Esophagus mucosa (tissue), 1 donor: ENCODE measurements at regions not wholly inside any gene's neighbourhood (a gene's known extent, or its start where the extent isn't known, plus 50 kb on each side); places are given as distances from the start of the nearest gene placed in this dataset.
A peak's percentile ranks its signal among the peaks of the same experiment; 100 is the strongest.
"Not testable (repeated sequence)": the region's sequence is repeated elsewhere in the genome, so short reads cannot be mapped to it uniquely, and the experiment has no call there.

ENCODE experiments used
- ATAC-seq: fragments of 200-7000 bp; cut with Tn5 transposase; one replicate; pipeline ENCODE4 v1.9.1; 2020
- donor health status: DM: yes; HTN: yes; CAD: no.

GRCh38 chr15:101876031-101876430 is 64.0 kb downstream of the OR4F15 start:
- not testable (repeated sequence) for ATAC-seq

GRCh38 chr15:101877649-101878048 is 65.6 kb downstream of the OR4F15 start:
- ATAC-seq, result not testable (repeated sequence)

DNA sequence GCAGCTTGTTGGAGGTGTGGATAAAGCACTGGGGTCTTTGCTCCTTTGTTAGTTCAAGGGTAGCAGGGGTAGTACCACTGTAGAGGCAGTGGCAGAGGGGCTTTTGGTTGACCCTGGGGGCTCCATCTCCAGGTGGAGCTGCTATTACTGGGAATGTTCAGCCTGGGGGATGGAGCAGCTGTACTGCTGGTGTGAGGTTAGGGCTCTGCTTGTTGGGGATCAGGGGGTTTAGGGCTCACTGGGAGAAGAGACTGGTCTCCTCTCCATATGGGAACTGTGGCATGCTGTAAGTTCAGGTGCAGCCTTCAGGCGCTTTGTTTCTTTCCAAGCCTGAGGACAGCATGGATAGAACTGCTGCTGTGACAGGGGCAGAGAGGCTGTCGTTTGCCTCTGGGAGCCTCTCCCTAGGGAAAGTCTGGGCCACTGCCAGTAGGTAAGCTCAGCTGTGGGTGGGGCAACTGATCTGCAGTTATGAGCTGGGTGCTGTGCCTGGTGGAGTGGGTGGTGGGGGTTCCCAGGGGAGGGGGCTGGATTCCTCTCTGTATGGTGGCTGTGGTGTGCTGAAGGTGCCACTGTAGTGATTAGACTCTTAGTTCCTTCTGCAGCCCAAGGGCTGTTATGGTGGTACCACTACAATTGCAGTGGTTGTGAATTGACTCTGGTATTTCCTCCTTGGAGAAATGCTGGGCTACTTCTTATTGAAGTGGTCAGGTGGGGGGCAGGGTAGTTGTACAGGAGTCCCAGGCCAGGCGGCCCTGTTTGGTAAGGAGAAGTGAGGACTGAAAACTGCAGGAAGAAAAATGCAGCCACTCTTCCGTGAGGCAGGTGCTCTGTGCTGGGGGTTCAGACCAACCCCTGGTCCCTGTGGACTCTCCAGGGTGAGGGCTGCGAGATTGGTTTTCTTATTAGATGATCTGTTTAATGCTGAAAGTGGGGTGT is 100.6 kb downstream of the OR4F15 start:
- not testable (repeated sequence) for ATAC-seq

DNA sequence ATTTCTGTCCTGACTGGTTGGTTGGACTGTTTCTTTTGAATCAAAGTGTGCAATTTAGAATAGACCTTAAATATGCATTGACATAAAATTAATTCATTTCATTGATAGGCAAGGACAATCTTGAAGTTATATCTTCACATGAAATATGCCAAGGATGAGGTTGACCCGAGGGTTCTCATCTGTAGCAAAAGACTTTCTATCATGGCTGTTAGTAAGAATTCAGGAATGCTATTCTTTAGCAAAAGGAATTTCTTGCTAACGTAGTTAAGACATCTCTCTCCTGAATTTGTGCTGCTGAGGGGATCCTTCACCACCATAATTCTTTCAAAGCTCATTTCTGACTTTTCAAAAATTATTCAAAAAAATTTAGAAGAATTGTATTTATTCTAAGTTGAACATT is 112.6 kb downstream of the OR4F15 start:
- not testable (repeated sequence) for ATAC-seq

DNA sequence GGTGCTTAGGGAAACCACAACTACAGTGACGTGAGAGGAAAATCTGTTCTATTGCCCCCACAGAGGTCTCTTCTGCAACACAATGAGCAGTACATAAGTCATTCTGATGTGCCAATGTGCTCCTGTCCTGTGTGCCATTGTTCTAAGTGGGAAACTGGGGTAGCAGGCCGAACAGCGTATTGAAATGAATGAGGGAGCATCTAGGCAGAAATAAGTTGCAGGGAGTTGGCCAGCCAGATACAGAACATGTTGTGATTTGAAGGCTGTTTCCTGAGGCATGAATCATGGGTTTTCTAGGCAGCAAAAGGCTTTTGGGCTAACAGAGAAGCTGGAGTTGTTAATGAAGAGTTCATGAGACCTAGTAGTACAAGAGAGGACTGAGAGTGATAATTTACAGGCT is 122.5 kb downstream of the OR4F15 start:
- ATAC-seq, result peak; percentile 86

DNA sequence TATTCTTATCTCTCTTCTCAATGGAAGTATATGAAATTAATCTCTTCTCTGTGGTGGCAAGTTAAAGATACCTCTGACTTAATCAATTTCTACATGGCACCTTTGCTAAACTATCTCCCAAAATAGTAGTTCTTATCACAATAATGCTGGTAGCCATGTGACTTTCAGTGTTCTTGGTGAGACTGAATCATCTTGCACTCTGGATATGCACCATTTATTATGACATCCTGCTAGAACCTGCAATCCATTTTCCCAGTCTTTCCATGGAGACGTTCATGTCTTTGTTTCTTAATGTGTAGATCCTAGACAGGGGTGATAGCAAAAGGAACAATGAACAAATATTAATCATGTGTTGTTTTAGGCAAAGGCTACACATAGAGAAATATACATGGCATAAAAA is 125.4 kb downstream of the OR4F15 start:
- peak; percentile 34 for ATAC-seq

GRCh38 chr15:101938555-101938954 is 126.6 kb downstream of the OR4F15 start:
- ATAC-seq, result not testable (repeated sequence)

GRCh38 chr15:101945896-101946295 is 133.9 kb downstream of the OR4F15 start:
- ATAC-seq, result not testable (repeated sequence)

DNA sequence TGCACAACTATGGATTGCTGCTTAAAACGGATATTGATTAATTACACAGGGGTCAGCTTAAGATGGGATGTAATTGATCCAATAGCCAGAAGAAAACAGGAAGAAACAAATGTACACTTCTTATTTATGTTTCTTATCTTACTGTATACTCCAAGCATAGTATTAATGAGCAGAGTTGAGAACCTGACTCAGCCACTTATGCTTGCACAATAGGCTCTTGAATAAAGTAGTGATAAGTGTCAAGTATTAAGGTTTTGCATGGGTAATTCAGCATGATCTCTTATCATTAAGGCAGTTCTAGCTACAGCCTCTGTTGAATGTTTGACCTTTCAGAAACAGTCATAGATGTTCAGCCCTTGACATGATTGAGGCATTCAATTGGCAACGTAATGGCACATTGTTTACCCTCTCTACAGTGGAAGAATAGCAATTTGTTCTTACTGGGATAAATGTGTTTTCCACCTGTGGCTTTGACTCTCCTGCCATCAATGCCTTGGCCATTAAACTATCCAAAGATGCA is 136.5 kb downstream of the OR4F15 start:
- peak; percentile 55 for ATAC-seq

DNA sequence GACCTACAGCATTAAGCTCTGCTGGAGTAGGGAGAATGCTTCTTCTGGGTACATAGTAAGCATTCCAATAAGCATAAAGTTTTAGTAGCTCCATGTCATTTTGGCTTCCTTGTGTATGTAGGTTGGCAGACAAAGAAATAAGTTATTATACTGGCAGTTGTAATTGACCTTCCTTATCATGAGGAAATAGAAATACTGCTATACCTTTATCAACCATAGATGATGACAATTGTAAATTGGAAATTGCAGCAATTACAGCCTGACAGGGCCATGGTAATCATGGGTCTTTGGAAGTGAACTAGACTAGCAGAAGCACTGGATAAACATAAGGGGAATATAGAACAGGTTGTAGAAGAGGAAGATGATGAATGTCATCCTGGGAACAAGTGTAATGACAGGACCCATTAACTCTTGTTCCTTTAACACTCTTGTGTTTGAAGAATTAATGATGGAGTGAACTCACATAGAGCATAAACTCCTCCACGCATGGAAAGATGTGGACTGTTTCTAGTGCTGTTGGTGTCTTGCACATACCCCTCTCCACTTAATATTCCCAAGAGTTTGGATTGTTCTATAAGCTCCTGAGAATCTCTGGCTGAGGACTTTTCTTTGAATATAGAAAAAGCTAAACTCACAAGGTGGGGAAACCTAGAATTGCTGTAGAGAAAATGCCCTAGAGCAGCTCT is 137.5 kb downstream of the OR4F15 start:
- peak; percentile 38 for ATAC-seq

- not testable (repeated sequence) for ATAC-seq
These were observed 142.0 kb downstream of the OR4F15 start for GRCh38 chr15:101953993-101954392.

GRCh38 chr15:101955840-101956239 is 143.8 kb downstream of the OR4F15 start:
- ATAC-seq, result not testable (repeated sequence)

GRCh38 chr15:101958656-101959055 is 146.7 kb downstream of the OR4F15 start:
- ATAC-seq, result not testable (repeated sequence)

GRCh38 chr15:101961263-101961662 is 149.3 kb downstream of the OR4F15 start:
- ATAC-seq, result not testable (repeated sequence)

GRCh38 chr15:101961765-101962164 is 149.8 kb downstream of the OR4F15 start:
- ATAC-seq, result not testable (repeated sequence)

GRCh38 chr15:101963687-101964086 is 151.7 kb downstream of the OR4F15 start:
- not testable (repeated sequence) for ATAC-seq

DNA sequence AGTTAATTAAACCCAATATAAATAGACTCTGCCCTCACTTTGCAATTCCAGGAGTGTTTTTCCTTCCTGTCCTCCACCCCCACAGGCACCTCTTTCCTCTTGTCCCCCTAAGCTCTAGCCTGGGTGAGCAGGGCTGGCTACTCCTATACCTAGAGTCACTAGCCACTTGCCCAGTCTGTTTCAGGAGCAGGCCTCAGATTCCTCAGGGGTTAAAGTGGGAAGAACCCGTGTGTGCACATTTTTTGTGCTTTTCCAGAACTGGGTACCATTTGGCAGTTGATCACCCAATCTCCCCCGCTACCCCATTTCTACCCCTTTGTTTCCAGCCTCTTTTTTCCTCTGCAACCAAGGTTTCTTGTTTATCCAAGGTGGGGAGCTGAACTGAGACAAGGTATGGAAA is 153.4 kb downstream of the OR4F15 start:
- ATAC-seq, result not testable (repeated sequence)

DNA sequence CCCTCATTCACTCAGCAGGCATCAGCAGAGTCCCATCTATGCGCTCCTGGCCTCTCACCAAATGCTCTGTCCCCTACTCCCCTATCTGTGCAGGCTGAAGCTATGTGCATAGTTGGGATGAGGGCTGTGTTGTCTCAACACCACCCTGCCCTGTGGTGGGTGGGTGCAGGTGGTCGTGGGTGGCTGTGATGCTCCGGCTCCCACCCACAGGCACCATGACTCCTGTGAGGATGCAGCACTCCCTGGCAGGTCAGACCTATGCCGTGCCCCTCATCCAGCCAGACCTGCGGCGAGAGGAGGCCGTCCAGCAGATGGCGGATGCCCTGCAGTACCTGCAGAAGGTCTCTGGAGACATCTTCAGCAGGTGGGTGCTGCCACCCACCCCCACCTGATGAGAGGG is 153.9 kb downstream of the OR4F15 start:
- ATAC-seq, result not testable (repeated sequence)

GRCh38 chr15:101967364-101967763 is 155.4 kb downstream of the OR4F15 start:
- not testable (repeated sequence) for ATAC-seq

DNA sequence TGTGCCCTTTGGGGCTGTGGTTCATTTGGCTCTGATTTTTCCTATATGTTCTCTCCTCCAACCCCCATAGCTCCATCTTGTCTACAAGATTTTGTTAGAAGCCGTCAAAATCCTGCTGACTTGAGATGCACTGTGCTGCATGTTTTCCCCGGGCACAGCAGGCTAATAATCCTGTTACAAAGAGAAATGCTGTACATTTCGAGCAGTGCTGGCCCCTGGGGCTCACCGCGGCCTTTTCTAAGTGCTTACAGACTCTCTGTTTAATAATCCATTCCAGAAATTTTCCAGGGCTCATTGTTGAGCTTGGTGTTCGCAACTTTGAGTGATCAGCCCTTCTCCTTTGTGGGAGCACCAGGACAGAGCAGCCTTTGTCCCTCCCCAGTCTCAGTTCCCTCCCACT is 158.6 kb downstream of the OR4F15 start:
- not testable (repeated sequence) for ATAC-seq

DNA sequence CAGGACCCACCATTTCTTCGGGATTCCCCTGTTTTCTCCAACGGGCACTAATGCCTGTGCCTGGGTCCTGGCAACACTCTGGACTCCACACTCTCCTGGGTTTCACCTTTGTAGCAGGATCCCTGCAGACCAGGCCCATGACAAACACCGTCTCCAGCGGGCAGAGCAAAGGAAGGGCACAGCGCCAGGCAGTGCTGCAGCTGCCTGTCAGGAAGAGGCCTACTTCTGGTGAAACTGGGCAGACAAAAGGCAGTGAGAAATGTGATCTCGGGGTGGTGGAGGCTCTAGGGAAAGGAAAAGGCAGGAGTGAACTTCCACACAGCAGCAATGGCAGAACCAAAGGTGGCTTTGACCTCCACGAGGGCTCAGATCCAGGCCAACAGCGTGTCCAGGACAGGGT is 165.3 kb downstream of the OR4F15 start:
- ATAC-seq, result not testable (repeated sequence)

DNA sequence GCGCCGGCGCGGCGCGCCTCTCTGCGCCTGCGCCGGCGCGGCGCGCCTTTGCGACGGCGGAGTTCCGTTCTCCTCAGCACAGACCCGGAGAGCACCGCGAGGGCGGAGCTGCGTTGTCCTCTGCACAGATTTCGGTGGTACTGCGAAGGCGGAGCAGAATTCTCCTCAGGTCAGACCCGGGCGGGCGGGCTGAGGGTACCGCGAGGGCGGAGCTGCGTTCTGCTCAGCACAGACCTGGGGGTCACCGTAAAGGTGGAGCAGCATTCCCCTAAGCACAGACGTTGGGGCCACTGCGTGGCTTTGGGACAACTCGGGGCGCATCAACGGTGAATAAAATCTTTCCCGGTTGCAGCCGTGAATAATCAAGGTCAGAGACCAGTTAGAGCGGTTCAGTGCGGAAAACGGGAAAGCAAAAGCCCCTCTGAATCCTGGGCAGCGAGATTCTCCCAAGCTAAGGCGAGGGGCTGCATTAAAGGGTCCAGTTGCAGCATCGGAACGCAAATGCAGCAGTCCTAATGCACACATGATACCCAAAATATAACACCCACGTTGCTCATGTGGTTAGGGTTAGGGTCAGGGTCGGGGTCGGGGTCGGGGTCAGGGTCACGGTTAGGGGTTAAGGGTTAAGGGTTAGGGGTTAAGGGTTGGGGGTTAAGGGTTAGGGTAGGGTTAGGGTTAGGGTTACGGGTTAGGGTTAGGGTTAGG is 168.4 kb downstream of the OR4F15 start:
- peak; percentile 89 for ATAC-seq
